ENCODE measurements at regions not wholly inside any gene's neighbourhood (a gene's known extent, or its start where the extent isn't known, plus 50 kb on each side); places are given as distances from the start of the nearest gene placed in this dataset.

DNA sequence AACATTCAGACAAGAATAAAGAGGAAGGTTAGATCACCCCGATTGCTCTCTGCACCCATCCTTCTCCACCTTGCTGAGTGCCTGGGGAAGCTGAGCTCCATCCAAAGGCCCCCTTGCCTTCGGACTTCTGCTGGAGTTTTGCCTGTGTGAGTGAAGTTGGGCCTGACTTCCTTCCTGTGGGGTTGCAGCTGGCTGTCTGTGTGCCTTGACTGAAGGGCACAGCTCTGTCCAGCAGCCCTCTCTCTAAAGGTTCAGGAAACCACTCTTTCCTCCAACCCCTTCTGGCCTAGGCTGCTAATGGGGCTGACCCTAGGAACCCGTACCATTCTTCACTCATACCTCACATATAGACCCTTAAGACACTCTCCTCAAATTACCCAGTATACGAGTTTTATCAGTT lies 173.4 kb upstream of the HMCN1 start:
- no peak for TF ChIP-seq POLR2A (IDR thresholded peaks at IDR 0.05; ENCODE audit: low read depth, low read length)
- TF ChIP-seq POLR2AphosphoS5 (IDR thresholded peaks at IDR 0.05; ENCODE audit: low read depth, low read length), result no peak
- no peak for TF ChIP-seq TAF1 (IDR thresholded peaks at IDR 0.05; ENCODE audit: borderline replicate concordance, low read depth, low read length)
